ENCODE measurements at regions not wholly inside any gene's neighbourhood (a gene's known extent, or its start where the extent isn't known, plus 50 kb on each side); places are given as distances from the start of the nearest gene placed in this dataset.

GRCh38 chr2:145905371-145905770 is 1385.5 kb upstream of the ZEB2 start:
- Histone ChIP-seq H3K9me3 (ENCODE audit: control insufficient read depth in 1 of 2, insufficient read depth in 1 of 2, low read depth in 1 of 2, low read length in 2 of 2) (no peaks in the 10 kb centered on the region), H3K27ac (ENCODE audit: low read depth, low read length) (no peak overlapping the region), H3K4me3 (replicated peaks in 1 of 2; ENCODE audit: low read depth in 1 of 2, low read length in 2 of 2) (no peak overlapping the region), H3K79me2 (ENCODE audit: insufficient read depth, low read length) (no peaks in the 10 kb centered on the region), H4K20me1 (ENCODE audit: insufficient read depth) (no peaks in the 10 kb centered on the region), H2AFZ (ENCODE audit: low read depth, low read length, poor library complexity, severe bottlenecking) (peak overlapping the region; percentile 91), H3K4me2 (ENCODE audit: low read length) (peak overlapping the region; percentile 52; the same call in 1 of the 2 replicates), H3K4me1 (ENCODE audit: control insufficient read depth in 1 of 2, insufficient read depth in 2 of 2, low read length in 2 of 2) (peaks cover 14 to 19% of the 10 kb centered on the region in 2 experiments), H3K9me2 (ENCODE audit: insufficient read depth) (no peaks in the 10 kb centered on the region), H3K27me3 (ENCODE audit: insufficient read depth, low read length) (no peaks in the 10 kb centered on the region), H3K9ac (ENCODE audit: low read length) (no peak overlapping the region), H3K36me3 (ENCODE audit: control insufficient read depth in 1 of 2, insufficient read depth in 2 of 2, low read length in 2 of 2) (no peaks in the 10 kb centered on the region)
- ChIA-PET POLR2A (no interaction called here), RAD21 (ENCODE audit: low non-redundant PET in 1 of 2, low total read pairs in 2 of 2, uncharacterized antibody in 2 of 2, unreplicated experiment in 2 of 2) (no interaction called here), CTCF (no interaction called here)
- no peak for TF ChIP-seq RAD21 (IDR thresholded peaks at IDR 0.05; ENCODE audit: low read depth)
- TF ChIP-seq ZFX (IDR thresholded peaks at IDR 0.05) = no peak
- no peak for TF ChIP-seq SRF (IDR thresholded peaks at IDR 0.05; ENCODE audit: low read depth)
- TF ChIP-seq EGR1 (IDR thresholded peaks at IDR 0.05; ENCODE audit: low read depth) = no peak
- no peak for TF ChIP-seq ATF3 (IDR thresholded peaks at IDR 0.05)
- no peak for TF ChIP-seq ZBTB33 (IDR thresholded peaks at IDR 0.05; ENCODE audit: extremely low read depth, insufficient replicate concordance, low read length)
- no peak for TF ChIP-seq JUND (IDR thresholded peaks at IDR 0.05)
- TF ChIP-seq CEBPB (IDR thresholded peaks at IDR 0.05; ENCODE audit: low read depth) = no peak
- ATAC-seq (no peak), DNase-seq (ENCODE audit: low read depth, low spot score) (no peak)
- intact Hi-C loops (cut with micrococcal nuclease) = no loop called here
- no TSS peak for BruUV-seq (replicated peaks)

GRCh38 chr2:145897151-145897550 is 1377.2 kb upstream of the ZEB2 start:
- H3K9me2 ChIP-seq (ENCODE audit: insufficient read depth) = no peaks in the 10 kb centered on the region
- no peak overlapping the region for H3K4me3 ChIP-seq (replicated peaks in 1 of 2; ENCODE audit: low read depth in 1 of 2, low read length in 2 of 2)
- POLR2A ChIA-PET = no interaction called here
- H3K36me3 ChIP-seq (ENCODE audit: control insufficient read depth in 1 of 2, insufficient read depth in 2 of 2, low read length in 2 of 2) = no peaks in the 10 kb centered on the region
- H3K9me3 ChIP-seq (ENCODE audit: control insufficient read depth in 1 of 2, insufficient read depth in 1 of 2, low read depth in 1 of 2, low read length in 2 of 2) = no peaks in the 10 kb centered on the region
- H2AFZ ChIP-seq (ENCODE audit: low read depth, low read length, poor library complexity, severe bottlenecking) = no peak overlapping the region
- H3K9ac ChIP-seq (ENCODE audit: low read length) = no peak overlapping the region
- H3K79me2 ChIP-seq (ENCODE audit: insufficient read depth, low read length) = no peaks in the 10 kb centered on the region
- intact Hi-C loops (cut with micrococcal nuclease) = no loop called here
- CTCF ChIA-PET = no interaction called here
- RAD21 ChIA-PET (ENCODE audit: low non-redundant PET in 1 of 2, low total read pairs in 2 of 2, uncharacterized antibody in 2 of 2, unreplicated experiment in 2 of 2) = no interaction called here
- no TSS peak for BruUV-seq (replicated peaks)
- no peak overlapping the region for H3K27ac ChIP-seq (ENCODE audit: low read depth, low read length)
- ATAC-seq (no peak), DNase-seq (ENCODE audit: low read depth, low spot score) (no peak)
- no peaks in the 10 kb centered on the region for H3K4me1 ChIP-seq (ENCODE audit: control insufficient read depth in 1 of 2, insufficient read depth in 2 of 2, low read length in 2 of 2)
- no peaks in the 10 kb centered on the region for H4K20me1 ChIP-seq (ENCODE audit: insufficient read depth)
- H3K4me2 ChIP-seq (ENCODE audit: low read length) = no peak overlapping the region
- H3K27me3 ChIP-seq (ENCODE audit: insufficient read depth, low read length) = no peaks in the 10 kb centered on the region
- TF ChIP-seq ELF1 (IDR thresholded peaks at IDR 0.05; ENCODE audit: borderline replicate concordance, low read depth) = no peak
- no peak for TF ChIP-seq FOSL1 (IDR thresholded peaks at IDR 0.05; ENCODE audit: low read depth)
- no peak for TF ChIP-seq EZH2 (IDR thresholded peaks at IDR 0.05)
- TF ChIP-seq CBX3 (IDR thresholded peaks at IDR 0.05; ENCODE audit: low read depth) = no peak
- no peak for TF ChIP-seq CTCF (IDR thresholded peaks at IDR 0.05 in 2 of 3, conservative IDR thresholded peaks at IDR 0.05 in 1 of 3; ENCODE audit: borderline replicate concordance in 1 of 3, insufficient read depth in 1 of 3, low read depth in 2 of 3, low read length in 2 of 3)
- no peak for TF ChIP-seq SRF (IDR thresholded peaks at IDR 0.05; ENCODE audit: low read depth)
- no peak for TF ChIP-seq REST (IDR thresholded peaks at IDR 0.05; ENCODE audit: low read depth)
- no peak for TF ChIP-seq CEBPB (IDR thresholded peaks at IDR 0.05; ENCODE audit: low read depth)
- no peak for TF ChIP-seq POLR2AphosphoS5 (IDR thresholded peaks at IDR 0.05; ENCODE audit: low read depth, low read length)
